ENCODE measurements at regions not wholly inside any gene's neighbourhood (a gene's known extent, or its start where the extent isn't known, plus 50 kb on each side); places are given as distances from the start of the nearest gene placed in this dataset.

- TF ChIP-seq POLR2AphosphoS5 (IDR thresholded peaks at IDR 0.05; ENCODE audit: borderline replicate concordance, low read depth, low read length): no peak
- TF ChIP-seq EZH2 (IDR thresholded peaks at IDR 0.05): no peak
Measured at GRCh38 chr5:52682492-52682891, 105.2 kb upstream of the ITGA1 start.

Measured in SK-N-MC (cell line).